Liver (tissue), 2 donors: ENCODE measurements at regions not wholly inside any gene's neighbourhood (a gene's known extent, or its start where the extent isn't known, plus 50 kb on each side); places are given as distances from the start of the nearest gene placed in this dataset.

ENCODE experiments used
- CTCF ChIP-seq: fragments of 150-350 bp; IDR thresholded peaks from 2 replicates; pipeline ENCODE4 v1.5.1; 2017; ENCODE audit warnings: improper control_type of control experiment, low read depth, low read length; ENCODE audit not compliant: missing input control
- YY1 ChIP-seq: IDR thresholded peaks from 2 replicates; pipeline ENCODE4 v1.6.1; 2016; ENCODE audit warnings: antibody characterized with exemption, mild to moderate bottlenecking
- donor health status: healthy.

- TF ChIP-seq CTCF (no peak), YY1 (no peak)
Observed at GRCh38 chr1:23638188-23638619, 53.4 kb upstream of the RPL11 start.
